ENCODE measurements at regions not wholly inside any gene's neighbourhood (a gene's known extent, or its start where the extent isn't known, plus 50 kb on each side); places are given as distances from the start of the nearest gene placed in this dataset.

GRCh38 chr2:117067900-117068299 lies 746.6 kb upstream of the DDX18 start (continued):
- TF ChIP-seq CHD7 (IDR thresholded peaks at IDR 0.05; ENCODE audit: insufficient replicate concordance, low read length) (no peak), RNF2 (IDR thresholded peaks at IDR 0.05; ENCODE audit: borderline replicate concordance, low read depth, low read length, missing control alignments, poor library complexity, severe bottlenecking) (no peak), EP300 (IDR thresholded peaks at IDR 0.05; ENCODE audit: borderline replicate concordance in 1 of 2, low read depth in 2 of 2, low read length in 2 of 2) (no peak), HDAC6 (IDR thresholded peaks at IDR 0.05; ENCODE audit: low read depth, low read length) (no peak), RBBP5 (IDR thresholded peaks at IDR 0.05; ENCODE audit: borderline replicate concordance, low read depth, low read length) (no peak), SUZ12 (IDR thresholded peaks at IDR 0.05; ENCODE audit: low read length) (no peak), CREB1 (IDR thresholded peaks at IDR 0.05) (no peak), SRF (IDR thresholded peaks at IDR 0.05; ENCODE audit: low read depth, low read length) (no peak), POLR2AphosphoS5 (IDR thresholded peaks at IDR 0.05; ENCODE audit: low read depth, low read length) (no peak), CEBPB (IDR thresholded peaks at IDR 0.05; ENCODE audit: low read depth, low read length) (no peak)
